Gastroesophageal sphincter (tissue), 3 donors: ENCODE measurements at regions not wholly inside any gene's neighbourhood (a gene's known extent, or its start where the extent isn't known, plus 50 kb on each side); places are given as distances from the start of the nearest gene placed in this dataset.

Experiments used
- EP300 ChIP-seq: sonication (generic); formaldehyde crosslinking; IDR thresholded peaks from one replicate; pipeline ENCODE4 v1.6.1; 2017; ENCODE audit warnings: antibody characterized with exemption, mild to moderate bottlenecking
- POLR2A ChIP-seq, 2 donors: fragments of 450-650 bp; IDR thresholded peaks; one replicate each; pipeline ENCODE4 v1.6.1; 2017; ENCODE audit warnings: antibody characterized with exemption in 2 of 2, mild to moderate bottlenecking in 2 of 2, moderate library complexity in 1 of 2
- POLR2AphosphoS5 ChIP-seq: sonication (generic); formaldehyde crosslinking; IDR thresholded peaks from one replicate; pipeline ENCODE4 v1.6.1; 2017; ENCODE audit warnings: antibody characterized with exemption
- TF ChIP-seq, protein P1 (sequence below), 4 experiments: fragments of 200-600 bp in 2 of 4; fragments of 450-650 bp in 2 of 4; sonication (generic) in 1 of 4; IDR thresholded peaks; one replicate each; pipeline ENCODE4 v1.5.1; 2017 to 2019; ENCODE audit warnings: antibody characterized with exemption in 4 of 4, mild to moderate bottlenecking in 2 of 4, moderate library complexity in 2 of 4

DNA sequence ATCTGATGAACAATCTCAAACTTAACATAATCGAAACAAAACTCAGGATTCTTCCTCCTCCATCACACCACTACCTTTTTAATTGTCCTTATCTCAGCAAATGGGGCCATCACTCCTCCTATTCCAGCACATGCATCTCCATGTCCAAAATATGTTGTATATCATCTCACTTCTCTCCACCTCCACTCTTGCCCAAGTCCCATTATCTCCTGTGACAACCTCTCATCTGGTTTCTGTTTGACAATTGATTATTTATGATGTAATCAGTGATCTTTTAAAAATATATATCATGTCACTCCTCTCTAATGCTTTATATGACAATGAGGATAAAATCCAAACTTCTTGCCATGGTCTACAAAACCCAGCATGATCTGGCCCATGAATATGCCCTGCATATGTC is 200.8 kb upstream of the HMGA2 start:
- TF ChIP-seq, protein P1, sequence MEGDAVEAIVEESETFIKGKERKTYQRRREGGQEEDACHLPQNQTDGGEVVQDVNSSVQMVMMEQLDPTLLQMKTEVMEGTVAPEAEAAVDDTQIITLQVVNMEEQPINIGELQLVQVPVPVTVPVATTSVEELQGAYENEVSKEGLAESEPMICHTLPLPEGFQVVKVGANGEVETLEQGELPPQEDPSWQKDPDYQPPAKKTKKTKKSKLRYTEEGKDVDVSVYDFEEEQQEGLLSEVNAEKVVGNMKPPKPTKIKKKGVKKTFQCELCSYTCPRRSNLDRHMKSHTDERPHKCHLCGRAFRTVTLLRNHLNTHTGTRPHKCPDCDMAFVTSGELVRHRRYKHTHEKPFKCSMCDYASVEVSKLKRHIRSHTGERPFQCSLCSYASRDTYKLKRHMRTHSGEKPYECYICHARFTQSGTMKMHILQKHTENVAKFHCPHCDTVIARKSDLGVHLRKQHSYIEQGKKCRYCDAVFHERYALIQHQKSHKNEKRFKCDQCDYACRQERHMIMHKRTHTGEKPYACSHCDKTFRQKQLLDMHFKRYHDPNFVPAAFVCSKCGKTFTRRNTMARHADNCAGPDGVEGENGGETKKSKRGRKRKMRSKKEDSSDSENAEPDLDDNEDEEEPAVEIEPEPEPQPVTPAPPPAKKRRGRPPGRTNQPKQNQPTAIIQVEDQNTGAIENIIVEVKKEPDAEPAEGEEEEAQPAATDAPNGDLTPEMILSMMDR (IDR thresholded peaks at IDR 0.05): no peak
- TF ChIP-seq POLR2AphosphoS5 (no peak), POLR2A (IDR thresholded peaks at IDR 0.05) (no peak), EP300 (no peak)
